MM.1S (cell line): ENCODE measurements at regions not wholly inside any gene's neighbourhood (a gene's known extent, or its start where the extent isn't known, plus 50 kb on each side); places are given as distances from the start of the nearest gene placed in this dataset.

Experiments used
- DNase-seq: peaks from one replicate; pipeline ENCODE4 v3.0.0-alpha.2; 2015
- H2AFZ ChIP-seq: fragments of 300-600 bp; sonication (generic); 2 replicates; pipeline ENCODE4 v1.6.0; 2016; ENCODE audit warnings: antibody characterized with exemption, low read length
- H3F3A ChIP-seq: fragments of 300-600 bp; sonication (generic); 2 replicates; pipeline ENCODE4 v1.6.1; 2016; ENCODE audit warnings: mild to moderate bottlenecking, antibody characterized with exemption, low read length, moderate library complexity, mixed read lengths; ENCODE audit not compliant: insufficient read depth
- H3K27ac ChIP-seq: fragments of 300-600 bp; sonication (generic); 2 replicates; pipeline ENCODE4 v1.5.1; 2016; ENCODE audit warnings: mild to moderate bottlenecking, low read length
- H3K27me3 ChIP-seq: fragments of 300-600 bp; sonication (generic); replicated peaks from 2 replicates; pipeline ENCODE4 v1.6.0; 2016; ENCODE audit warnings: low read length; ENCODE audit not compliant: insufficient read depth
- H3K36me3 ChIP-seq: fragments of 300-600 bp; sonication (generic); replicated peaks from 2 replicates; pipeline ENCODE4 v1.6.1; 2016; ENCODE audit warnings: mild to moderate bottlenecking, low read length, mixed read lengths; ENCODE audit not compliant: insufficient read depth
- H3K4me1 ChIP-seq: fragments of 300-600 bp; sonication (generic); 2 replicates; pipeline ENCODE4 v1.6.1; 2016; ENCODE audit warnings: low read length, mixed read lengths
- H3K4me2 ChIP-seq: fragments of 300-600 bp; sonication (generic); 2 replicates; pipeline ENCODE4 v1.6.0; 2016; ENCODE audit warnings: low read depth, low read length
- H3K4me3 ChIP-seq: fragments of 300-600 bp; sonication (generic); 2 replicates; pipeline ENCODE4 v1.5.1; 2016; ENCODE audit warnings: low read length, mixed read lengths
- H3K79me2 ChIP-seq: fragments of 300-600 bp; sonication (generic); 2 replicates; pipeline ENCODE4 v1.6.1; 2016; ENCODE audit warnings: mixed run types, low read length, mixed read lengths
- H3K9ac ChIP-seq: fragments of 300-600 bp; sonication (generic); 2 replicates; pipeline ENCODE4 v1.6.1; 2016; ENCODE audit warnings: low read length, mixed read lengths
- H3K9me2 ChIP-seq: fragments of 300-600 bp; sonication (generic); replicated peaks from 2 replicates; pipeline ENCODE4 v1.6.1; 2016; ENCODE audit warnings: mild to moderate bottlenecking, low read length, mixed read lengths; ENCODE audit not compliant: insufficient read depth
- H3K9me3 ChIP-seq: fragments of 300-600 bp; sonication (generic); replicated peaks from 2 replicates; pipeline ENCODE4 v1.6.1; 2016; ENCODE audit warnings: mild to moderate bottlenecking, low read length, mixed read lengths; ENCODE audit not compliant: insufficient read depth
- H4K20me1 ChIP-seq: fragments of 300-600 bp; sonication (generic); 2 replicates; pipeline ENCODE4 v1.6.1; 2016; ENCODE audit warnings: mild to moderate bottlenecking, low read length, moderate library complexity, mixed read lengths; ENCODE audit not compliant: insufficient read depth
- CTCF ChIP-seq: fragments of 300-600 bp; sonication (generic); IDR thresholded peaks from 2 replicates; pipeline ENCODE4 v1.5.1; 2016; ENCODE audit warnings: antibody characterized with exemption, low read length, mixed read lengths
- EZH2 ChIP-seq: fragments of 300-600 bp; sonication (generic); optimal IDR thresholded peaks from 2 replicates; pipeline ENCODE3; 2017; ENCODE audit warnings: low read depth, mild to moderate bottlenecking, antibody characterized with exemption, low read length, mixed read lengths
- EZH2phosphoT487 ChIP-seq: fragments of 300-600 bp; sonication (generic); IDR thresholded peaks from 2 replicates; pipeline ENCODE4 v1.6.1; 2018; ENCODE audit warnings: antibody characterized with exemption, low read length

DNA sequence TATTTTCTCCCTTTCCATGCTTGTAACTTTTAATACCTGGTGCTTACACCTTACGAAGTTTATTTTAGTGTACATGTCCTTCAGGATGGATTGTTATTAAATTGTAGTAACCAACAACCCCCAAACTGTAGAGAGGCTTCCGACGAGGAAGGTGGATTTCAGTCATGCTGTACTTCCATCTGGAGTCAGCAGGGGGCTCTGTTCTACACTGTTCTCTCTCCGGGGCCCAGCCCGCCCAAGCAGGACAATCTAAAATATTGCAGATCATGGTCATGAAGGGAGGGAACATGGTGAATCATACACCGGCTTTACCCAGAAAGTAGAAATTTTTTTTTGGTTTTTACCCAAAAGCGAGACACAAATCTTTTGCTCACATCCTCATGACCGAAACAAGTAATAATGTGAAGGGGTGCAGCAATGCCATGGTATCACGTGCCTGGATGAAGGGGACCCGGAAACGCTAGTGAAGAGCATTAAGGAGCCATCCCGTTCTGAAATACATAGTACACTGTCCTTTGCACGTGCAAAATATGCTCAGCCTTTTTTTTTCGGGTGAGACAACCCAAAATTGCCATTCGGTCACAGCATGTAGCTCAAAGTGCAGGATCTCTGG is 884.8 kb downstream of the EPHA4 start:
- no peak overlapping the region for H2AFZ ChIP-seq
- H3K4me1 ChIP-seq: no peaks in the 10 kb centered on the region
- H3K9ac ChIP-seq: no peak overlapping the region
- H3K4me3 ChIP-seq: no peak overlapping the region
- H3K27ac ChIP-seq: no peak overlapping the region
- no peaks in the 10 kb centered on the region for H3K79me2 ChIP-seq
- peak; percentile 50 for DNase-seq
- no peak overlapping the region for H3K4me2 ChIP-seq
- H3K9me2 ChIP-seq: no peaks in the 10 kb centered on the region
- no peaks in the 10 kb centered on the region for H3F3A ChIP-seq
- H3K9me3 ChIP-seq: no peaks in the 10 kb centered on the region
- no peaks in the 10 kb centered on the region for H3K27me3 ChIP-seq
- TF ChIP-seq CTCF (peak; percentile 77), EZH2phosphoT487 (no peak)
- no peaks in the 10 kb centered on the region for H4K20me1 ChIP-seq
- H3K36me3 ChIP-seq: no peaks in the 10 kb centered on the region

GRCh38 chr2:220695397-220696279 is 876.5 kb downstream of the EPHA4 start:
- H3K9me3 ChIP-seq: no peaks in the 10 kb centered on the region
- no peak overlapping the region for H3K4me3 ChIP-seq
- no peaks in the 10 kb centered on the region for H3K4me1 ChIP-seq
- no peak for TF ChIP-seq CTCF
- TF ChIP-seq EZH2phosphoT487: no peak
- TF ChIP-seq EZH2: no peak
- no peak overlapping the region for H3K9ac ChIP-seq
- no peak for DNase-seq
- no peaks in the 10 kb centered on the region for H3F3A ChIP-seq
- no peaks in the 10 kb centered on the region for H3K79me2 ChIP-seq
- no peaks in the 10 kb centered on the region for H3K9me2 ChIP-seq
- H3K4me2 ChIP-seq: no peak overlapping the region
- no peaks in the 10 kb centered on the region for H3K27me3 ChIP-seq
- no peaks in the 10 kb centered on the region for H3K36me3 ChIP-seq
- no peaks in the 10 kb centered on the region for H4K20me1 ChIP-seq
- H2AFZ ChIP-seq: no peak overlapping the region
- H3K27ac ChIP-seq: no peak overlapping the region

DNA sequence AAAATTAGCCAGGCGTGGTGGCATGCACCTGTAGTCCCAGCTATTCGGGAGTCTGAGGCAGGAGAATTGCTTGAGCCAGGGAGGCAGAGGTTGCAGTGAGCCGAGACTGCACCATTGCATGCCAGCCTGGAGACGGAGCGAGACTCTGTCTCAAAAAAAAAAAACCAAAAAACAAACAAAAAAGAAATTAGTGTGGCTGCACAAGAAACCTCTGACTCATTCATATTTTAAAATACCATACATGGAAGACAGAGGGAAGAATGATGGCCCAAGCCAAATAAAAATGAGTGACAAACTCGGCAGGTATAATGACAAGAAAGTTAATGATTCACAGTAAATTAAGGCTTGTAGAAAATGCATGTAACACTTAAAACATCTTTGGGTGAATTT is 875.8 kb downstream of the EPHA4 start:
- no peak overlapping the region for H3K4me3 ChIP-seq
- no peak overlapping the region for H3K27ac ChIP-seq
- no peaks in the 10 kb centered on the region for H3K79me2 ChIP-seq
- no peaks in the 10 kb centered on the region for H3K27me3 ChIP-seq
- no peaks in the 10 kb centered on the region for H3K4me1 ChIP-seq
- no peak overlapping the region for H3K4me2 ChIP-seq
- no peaks in the 10 kb centered on the region for H3K9me2 ChIP-seq
- no peak overlapping the region for H2AFZ ChIP-seq
- H3F3A ChIP-seq: no peaks in the 10 kb centered on the region
- no peak overlapping the region for H3K9ac ChIP-seq
- H4K20me1 ChIP-seq: no peaks in the 10 kb centered on the region
- no peak for DNase-seq
- no peaks in the 10 kb centered on the region for H3K36me3 ChIP-seq
- no peaks in the 10 kb centered on the region for H3K9me3 ChIP-seq
- TF ChIP-seq EZH2 (no peak), EZH2phosphoT487 (no peak), CTCF (no peak)
